ENCODE measurements at regions not wholly inside any gene's neighbourhood (a gene's known extent, or its start where the extent isn't known, plus 50 kb on each side); places are given as distances from the start of the nearest gene placed in this dataset.
A peak's percentile ranks its signal among the peaks of the same experiment; 100 is the strongest.

DNA sequence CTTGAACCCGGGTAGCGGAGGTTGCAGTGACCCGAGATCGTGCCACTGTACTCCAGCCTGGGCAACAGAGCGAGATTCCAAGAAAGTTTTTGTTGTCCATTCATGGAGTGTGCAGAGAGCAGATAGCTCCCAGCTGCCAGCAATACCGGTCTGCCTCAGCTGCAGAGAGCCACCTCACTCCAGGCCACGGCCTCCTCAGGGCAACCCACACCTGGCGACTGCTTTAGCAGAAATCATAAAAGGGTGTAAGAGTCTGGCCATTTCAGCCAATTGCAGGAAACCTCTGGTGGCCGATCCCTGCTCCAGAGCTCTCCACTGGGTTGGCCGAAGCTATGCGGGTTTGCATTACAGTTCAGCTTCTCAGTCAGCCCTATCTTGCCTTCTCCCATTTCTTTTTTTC, 227.4 kb upstream of the BCOR start:
- ATAC-seq (replicated peaks) = no peak
- Mint-ChIP-seq H3K27me3 (no peaks in the 10 kb centered on the region), H3K4me1 (no peaks in the 10 kb centered on the region), H3K36me3 (ENCODE audit: low read depth) (no peaks in the 10 kb centered on the region), H3K4me3 (no peak overlapping the region), H3K9me3 (no peaks in the 10 kb centered on the region), H3K27ac (no peak overlapping the region)

DNA sequence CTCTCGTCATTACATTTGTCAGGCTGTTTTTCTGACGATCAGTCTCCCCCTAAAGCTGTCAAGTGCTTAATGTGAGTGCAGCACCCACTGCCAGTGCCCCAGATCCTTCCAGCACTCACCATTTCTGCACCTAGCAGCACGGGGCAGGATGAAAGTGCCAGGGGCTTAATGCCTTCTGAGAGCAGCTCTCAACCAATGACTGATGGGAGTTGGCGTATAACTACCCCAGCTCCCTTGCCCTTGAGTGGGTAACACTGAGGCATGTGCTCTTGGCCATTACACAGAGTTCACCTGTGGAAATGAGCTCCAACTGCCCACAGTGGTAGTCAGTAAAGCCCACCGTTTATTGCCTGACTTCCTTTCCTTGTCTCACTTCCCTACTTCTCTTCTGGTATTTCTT, 226.2 kb upstream of the BCOR start:
- no peaks in the 10 kb centered on the region for H3K4me1 Mint-ChIP-seq
- no peaks in the 10 kb centered on the region for H3K36me3 Mint-ChIP-seq (ENCODE audit: low read depth)
- no peaks in the 10 kb centered on the region for H3K9me3 Mint-ChIP-seq
- no peak overlapping the region for H3K4me3 Mint-ChIP-seq
- no peak for ATAC-seq (replicated peaks)
- no peak overlapping the region for H3K27ac Mint-ChIP-seq
- H3K27me3 Mint-ChIP-seq = no peaks in the 10 kb centered on the region

DNA sequence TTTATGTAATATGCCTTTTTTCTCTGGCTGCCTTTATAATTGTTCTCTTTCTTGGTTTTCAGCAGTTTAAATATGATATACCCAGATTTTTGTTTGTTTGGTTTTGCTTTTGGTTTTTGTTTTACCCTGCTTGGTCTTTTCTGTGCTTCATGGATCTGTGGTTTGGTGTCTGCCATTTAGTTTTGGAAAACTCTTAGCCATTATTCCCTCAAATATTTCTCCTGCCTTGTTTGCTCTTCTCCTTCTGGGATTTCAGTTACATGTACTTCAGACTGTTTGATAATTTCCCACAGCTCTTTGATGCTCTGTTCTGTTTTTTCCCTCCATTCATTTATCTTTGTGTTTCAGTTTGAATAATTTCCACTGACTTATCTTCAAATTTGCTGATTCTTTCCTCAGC, 223.1 kb upstream of the BCOR start:
- peaks cover 4% of the 10 kb centered on the region for H3K27me3 Mint-ChIP-seq

DNA sequence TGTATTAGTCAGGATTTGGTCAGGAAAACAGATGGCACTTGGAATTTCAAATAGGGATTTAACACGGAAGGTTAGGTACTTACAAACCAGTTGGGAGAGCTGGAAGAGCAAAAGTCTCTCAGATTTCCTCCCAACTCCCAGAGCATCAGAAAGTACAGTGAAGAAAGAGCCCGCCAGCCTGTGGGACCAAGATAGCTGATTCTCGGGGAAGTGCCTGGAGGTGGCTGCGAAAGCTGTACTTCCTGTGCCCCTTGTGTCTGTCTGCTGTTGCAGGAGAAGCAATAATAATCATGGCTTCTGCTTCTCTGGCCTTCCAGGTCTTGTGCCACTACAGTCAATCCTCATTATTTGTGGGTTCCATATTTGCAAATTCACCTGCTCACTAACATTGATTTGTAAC, 221.0 kb upstream of the BCOR start:
- Mint-ChIP-seq H3K27ac (no peak overlapping the region), H3K4me1 (no peaks in the 10 kb centered on the region), H3K27me3 (peaks cover 4% of the 10 kb centered on the region), H3K9me3 (peaks cover 15% of the 10 kb centered on the region), H3K4me3 (no peak overlapping the region), H3K36me3 (ENCODE audit: low read depth) (no peaks in the 10 kb centered on the region)
- no peak for ATAC-seq (replicated peaks)

More for the DNA sequence above, 223.1 kb upstream of the BCOR start:
- Mint-ChIP-seq H3K36me3 (ENCODE audit: low read depth) (no peaks in the 10 kb centered on the region), H3K4me1 (no peaks in the 10 kb centered on the region), H3K27ac (no peak overlapping the region), H3K4me3 (no peak overlapping the region), H3K9me3 (peaks cover 12% of the 10 kb centered on the region)
- no peak for ATAC-seq (replicated peaks)

DNA sequence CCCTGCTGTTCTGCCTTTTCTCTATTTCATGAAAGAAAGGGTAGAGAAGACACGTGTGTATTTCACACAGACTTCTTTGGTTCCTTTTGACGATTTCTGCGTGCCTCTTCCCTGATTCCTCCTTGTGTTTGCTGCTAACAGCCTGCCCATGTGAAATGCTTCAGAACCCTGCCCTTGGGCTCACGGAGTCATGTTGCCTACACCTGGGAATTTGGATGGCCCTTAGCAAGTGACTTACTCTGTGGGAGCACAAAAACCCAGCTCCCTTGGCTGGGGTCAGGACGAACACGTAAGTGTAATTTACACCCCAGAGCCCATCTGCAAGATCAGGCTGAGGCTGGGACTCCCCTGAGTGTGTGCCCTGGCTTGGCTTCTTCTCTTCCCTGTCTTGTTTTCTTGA, 220.3 kb upstream of the BCOR start:
- H3K4me3 Mint-ChIP-seq = no peak overlapping the region
- ATAC-seq (replicated peaks) = no peak
- H3K4me1 Mint-ChIP-seq = no peaks in the 10 kb centered on the region
- H3K27me3 Mint-ChIP-seq = peaks cover 4% of the 10 kb centered on the region
- no peak overlapping the region for H3K27ac Mint-ChIP-seq
- H3K9me3 Mint-ChIP-seq = peaks cover 15% of the 10 kb centered on the region
- no peaks in the 10 kb centered on the region for H3K36me3 Mint-ChIP-seq (ENCODE audit: low read depth)

DNA sequence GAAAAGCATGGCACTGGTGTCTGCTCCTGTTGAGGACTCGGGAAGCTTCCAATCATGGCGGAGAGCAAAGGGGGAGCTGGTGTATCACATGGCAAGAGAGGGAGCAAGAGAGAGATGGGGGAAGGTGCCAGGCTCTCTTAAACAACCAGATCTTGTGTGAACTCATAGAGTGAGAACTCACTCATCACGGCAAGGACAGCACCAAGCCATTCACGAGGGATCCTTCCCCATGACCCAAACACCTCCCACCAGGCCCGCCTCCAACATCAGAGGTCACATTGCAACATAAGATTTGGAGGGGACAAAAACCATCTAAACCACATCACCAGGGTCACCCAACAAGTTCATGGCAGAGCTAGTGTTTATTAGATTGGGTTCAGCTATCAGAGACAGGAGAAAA, 218.7 kb upstream of the BCOR start:
- Mint-ChIP-seq H3K27ac (no peak overlapping the region), H3K36me3 (ENCODE audit: low read depth) (no peaks in the 10 kb centered on the region), H3K9me3 (peaks cover 15% of the 10 kb centered on the region), H3K4me1 (no peaks in the 10 kb centered on the region), H3K4me3 (no peak overlapping the region), H3K27me3 (peaks cover 4% of the 10 kb centered on the region)
- ATAC-seq (replicated peaks) = no peak

DNA sequence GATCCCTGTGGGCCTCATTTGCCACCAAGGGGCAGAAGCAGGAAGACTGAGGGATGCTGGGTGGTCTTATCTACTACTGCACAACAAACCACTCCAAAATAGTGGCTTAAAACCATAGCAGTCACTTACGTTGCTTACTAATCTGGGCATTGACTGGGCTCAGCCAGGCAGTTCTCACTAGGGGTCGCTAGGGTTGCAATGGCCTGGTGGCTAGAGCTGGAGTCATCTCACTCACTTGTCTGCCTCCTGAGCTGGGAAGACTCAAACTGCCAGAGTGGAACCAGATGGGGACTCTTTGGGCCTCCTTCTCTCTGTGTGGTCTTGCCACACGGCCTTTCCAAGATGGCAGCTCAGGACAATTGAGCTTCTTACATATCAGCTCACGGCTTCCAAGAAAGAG, 216.3 kb upstream of the BCOR start:
- ATAC-seq (replicated peaks) = no peak
- Mint-ChIP-seq H3K4me1 (no peaks in the 10 kb centered on the region), H3K9me3 (peaks cover 15% of the 10 kb centered on the region), H3K36me3 (ENCODE audit: low read depth) (no peaks in the 10 kb centered on the region), H3K4me3 (no peak overlapping the region), H3K27ac (no peak overlapping the region), H3K27me3 (peaks cover 4% of the 10 kb centered on the region)

DNA sequence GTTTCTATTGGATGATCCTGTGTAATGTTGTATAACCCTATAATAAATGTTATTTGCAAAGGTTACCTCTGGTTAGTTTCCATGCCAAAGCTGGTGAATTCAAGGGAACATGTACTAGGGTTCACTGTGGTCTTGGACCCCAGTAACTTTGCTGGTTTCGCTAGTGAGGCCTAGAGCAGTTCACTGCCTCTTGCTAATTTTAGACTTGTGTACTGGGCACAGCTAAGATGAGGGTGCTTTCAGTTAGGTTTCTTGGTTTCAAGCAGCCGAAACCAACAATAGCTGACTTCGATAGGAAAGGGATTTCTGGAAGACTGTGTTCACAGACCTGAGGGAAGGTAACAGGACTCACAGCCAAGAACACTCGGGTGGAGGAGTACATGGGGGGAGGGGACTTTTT, 215.5 kb upstream of the BCOR start:
- no peak overlapping the region for H3K27ac Mint-ChIP-seq
- peaks cover under 1% of the 10 kb centered on the region for H3K27me3 Mint-ChIP-seq
- no peak for ATAC-seq (replicated peaks)
- H3K9me3 Mint-ChIP-seq = peaks cover 11% of the 10 kb centered on the region
- no peaks in the 10 kb centered on the region for H3K36me3 Mint-ChIP-seq (ENCODE audit: low read depth)
- H3K4me1 Mint-ChIP-seq = no peaks in the 10 kb centered on the region
- H3K4me3 Mint-ChIP-seq = no peak overlapping the region

DNA sequence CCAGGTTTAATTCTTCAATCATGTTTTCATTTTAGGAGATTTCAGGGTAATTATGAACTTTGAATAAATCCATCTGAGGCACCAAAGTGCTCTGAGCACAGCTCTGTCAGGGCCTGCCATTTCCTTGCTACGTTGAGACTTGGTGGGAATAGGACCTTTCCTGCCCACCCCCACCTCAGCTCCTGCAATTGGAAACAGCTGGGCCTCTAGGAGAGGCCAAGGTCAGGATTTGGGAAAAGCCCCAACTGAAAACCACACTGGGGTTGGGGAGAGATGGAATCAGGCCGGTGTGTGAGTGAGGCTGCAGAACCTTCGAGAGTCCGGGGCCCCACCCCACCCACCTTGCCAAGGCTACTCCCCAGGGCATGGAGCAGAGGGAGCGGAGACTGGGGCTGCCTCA, 212.7 kb upstream of the BCOR start:
- no peak overlapping the region for H3K27ac Mint-ChIP-seq
- no peak for ATAC-seq (replicated peaks)
- H3K9me3 Mint-ChIP-seq = no peaks in the 10 kb centered on the region
- H3K4me1 Mint-ChIP-seq = no peaks in the 10 kb centered on the region
- H3K27me3 Mint-ChIP-seq = no peaks in the 10 kb centered on the region
- H3K36me3 Mint-ChIP-seq (ENCODE audit: low read depth) = no peaks in the 10 kb centered on the region
- H3K4me3 Mint-ChIP-seq = no peak overlapping the region

DNA sequence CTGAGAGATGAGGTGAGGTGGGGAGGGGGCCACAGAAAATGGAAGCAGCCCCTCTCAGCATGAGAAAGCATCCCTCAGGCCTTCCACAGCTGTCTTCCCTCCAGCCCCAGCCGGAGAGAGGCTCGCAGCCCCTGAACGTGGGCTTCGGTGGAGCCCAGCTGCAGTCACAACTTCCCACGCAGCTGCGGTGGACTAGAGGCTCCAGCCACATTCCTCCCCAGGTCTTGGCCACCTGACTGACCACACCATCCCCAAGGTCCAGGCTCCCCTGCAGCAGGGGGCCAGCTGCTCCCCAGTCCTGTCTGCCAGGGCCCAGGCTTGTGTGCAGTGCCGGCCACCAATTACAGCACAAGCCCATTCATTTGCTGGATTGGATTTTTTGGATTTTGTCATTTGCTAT, 212.3 kb upstream of the BCOR start:
- H3K4me3 Mint-ChIP-seq = no peak overlapping the region
- no peaks in the 10 kb centered on the region for H3K27me3 Mint-ChIP-seq
- H3K36me3 Mint-ChIP-seq (ENCODE audit: low read depth) = no peaks in the 10 kb centered on the region
- no peak for ATAC-seq (replicated peaks)
- no peak overlapping the region for H3K27ac Mint-ChIP-seq
- H3K4me1 Mint-ChIP-seq = no peaks in the 10 kb centered on the region
- H3K9me3 Mint-ChIP-seq = no peaks in the 10 kb centered on the region

DNA sequence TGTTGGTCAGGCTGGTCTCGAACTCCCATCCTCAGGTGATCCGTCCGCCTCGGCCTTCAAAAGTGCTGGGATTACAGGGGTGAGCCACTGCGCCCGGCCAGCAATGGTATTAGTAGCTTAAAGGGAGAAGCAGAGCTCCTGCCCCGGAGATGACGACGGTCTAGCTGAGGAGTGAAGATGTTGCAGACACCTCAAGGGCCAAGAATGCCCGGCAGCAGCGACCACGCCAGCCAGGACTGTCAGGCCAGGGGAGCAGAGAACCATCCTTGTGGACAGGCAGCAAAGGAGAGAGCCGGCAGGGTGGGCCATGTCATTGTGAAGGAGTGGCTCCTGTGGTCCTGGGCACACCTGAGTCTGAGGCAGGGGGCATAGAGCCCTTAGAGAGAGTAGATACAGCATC, 210.1 kb upstream of the BCOR start:
- no peak overlapping the region for H3K4me3 Mint-ChIP-seq
- no peaks in the 10 kb centered on the region for H3K36me3 Mint-ChIP-seq (ENCODE audit: low read depth)
- H3K27me3 Mint-ChIP-seq = no peaks in the 10 kb centered on the region

DNA sequence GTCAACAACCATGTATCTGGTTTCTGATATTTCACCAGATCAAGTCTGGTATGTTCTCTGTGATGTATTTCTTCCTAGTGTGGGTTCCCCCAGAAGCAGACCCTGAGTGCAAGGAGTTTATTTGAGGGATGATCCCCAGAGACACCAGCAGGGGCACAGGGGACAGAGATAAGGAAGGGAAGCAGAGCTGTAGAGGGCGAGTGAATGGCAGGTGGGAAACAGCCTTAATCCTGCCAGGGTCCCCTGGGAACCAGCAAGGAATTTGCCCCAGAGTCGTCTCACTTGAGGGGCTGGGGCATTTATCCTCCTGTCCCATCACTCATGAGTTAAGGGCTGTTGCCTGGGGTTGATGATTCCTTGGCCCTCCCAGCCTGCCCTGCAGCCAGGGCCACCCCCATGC, 206.4 kb upstream of the BCOR start:
- H3K27me3 Mint-ChIP-seq = no peaks in the 10 kb centered on the region
- ATAC-seq (replicated peaks) = no peak
- no peaks in the 10 kb centered on the region for H3K9me3 Mint-ChIP-seq
- H3K36me3 Mint-ChIP-seq (ENCODE audit: low read depth) = no peaks in the 10 kb centered on the region
- no peak overlapping the region for H3K27ac Mint-ChIP-seq
- H3K4me3 Mint-ChIP-seq = no peak overlapping the region
- peaks cover 23% of the 10 kb centered on the region for H3K4me1 Mint-ChIP-seq

More for the DNA sequence above, 210.1 kb upstream of the BCOR start:
- Mint-ChIP-seq H3K9me3 (no peaks in the 10 kb centered on the region), H3K27ac (no peak overlapping the region), H3K4me1 (peaks cover 8% of the 10 kb centered on the region)
- ATAC-seq (replicated peaks) = no peak

DNA sequence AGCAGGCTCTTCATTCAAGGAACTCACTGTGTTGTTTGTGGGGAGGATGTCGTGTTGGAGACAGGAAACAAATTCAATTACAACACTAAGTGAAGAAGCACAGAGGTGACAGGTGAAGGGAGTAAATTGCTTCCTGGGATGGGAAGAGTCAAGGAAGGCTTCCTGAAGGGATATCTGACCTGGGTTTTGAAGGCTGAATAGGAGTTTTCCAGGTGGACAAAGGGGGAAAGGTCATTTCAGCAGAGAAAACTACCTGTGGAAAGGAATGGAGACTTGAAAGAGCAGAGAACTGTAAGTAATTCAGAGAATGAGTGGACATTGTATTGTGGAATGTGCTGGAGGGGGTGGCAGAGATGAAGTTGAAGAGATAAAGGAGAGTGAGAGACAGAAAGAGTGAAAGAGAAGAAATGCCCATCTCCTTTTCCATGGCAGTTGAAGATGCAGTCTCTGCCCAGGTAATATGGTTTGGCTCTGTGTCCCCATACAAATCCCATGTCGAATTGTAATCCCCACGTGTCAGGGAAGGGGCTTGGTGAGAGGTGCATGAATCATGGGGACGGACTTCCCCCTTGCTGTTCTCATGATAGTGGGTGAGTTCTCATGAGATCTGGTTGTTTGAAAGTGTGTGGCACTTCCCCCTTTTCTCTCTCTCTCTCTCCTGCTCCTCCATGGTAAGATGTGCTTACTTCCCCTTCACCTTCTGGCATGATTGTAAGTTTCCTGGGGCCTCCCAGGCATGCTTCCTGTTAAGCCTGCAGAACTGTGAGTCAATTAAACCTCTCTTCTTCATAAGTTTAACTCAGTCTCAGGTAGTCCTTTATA, 205.7 kb upstream of the BCOR start:
- H3K4me1 Mint-ChIP-seq = peaks cover 23% of the 10 kb centered on the region
- no peaks in the 10 kb centered on the region for H3K9me3 Mint-ChIP-seq
- ATAC-seq (replicated peaks) = no peak
- H3K27me3 Mint-ChIP-seq = no peaks in the 10 kb centered on the region
- no peaks in the 10 kb centered on the region for H3K36me3 Mint-ChIP-seq (ENCODE audit: low read depth)
- no peak overlapping the region for H3K27ac Mint-ChIP-seq
- no peak overlapping the region for H3K4me3 Mint-ChIP-seq

DNA sequence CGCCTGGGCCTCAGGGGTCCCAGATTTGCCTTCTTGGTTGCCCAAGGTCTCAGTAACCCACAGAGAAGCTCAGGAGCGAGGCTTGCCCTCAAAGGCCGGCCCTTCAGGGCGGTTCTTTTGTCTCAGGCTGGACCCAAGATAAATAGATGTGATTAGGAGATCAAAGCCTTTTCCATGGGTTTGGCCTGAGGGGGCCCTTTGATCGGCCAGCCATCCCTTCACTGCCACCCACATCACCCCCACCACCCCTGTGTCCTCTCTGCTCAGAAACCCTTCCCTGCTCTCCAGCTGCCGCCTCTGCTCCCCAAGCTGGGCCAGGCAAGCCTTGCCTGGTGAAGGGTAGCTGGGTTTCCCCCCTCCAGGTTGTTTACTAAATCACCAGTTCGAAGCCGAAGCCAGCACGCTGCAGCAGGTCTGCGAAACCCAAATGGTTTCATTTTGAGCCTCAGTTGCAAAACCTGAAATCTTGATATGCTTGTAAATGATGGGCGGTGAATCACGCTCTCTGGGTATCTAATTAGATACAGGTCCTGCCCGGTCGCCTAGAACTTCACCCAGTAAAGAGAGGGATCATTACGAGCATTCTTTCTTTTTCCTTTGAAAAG, 202.6 kb upstream of the BCOR start:
- peak overlapping the region; percentile 74 for H3K27ac Mint-ChIP-seq
- H3K27me3 Mint-ChIP-seq = no peaks in the 10 kb centered on the region
- ATAC-seq (replicated peaks) = peak; percentile 75
- no peaks in the 10 kb centered on the region for H3K9me3 Mint-ChIP-seq
- H3K36me3 Mint-ChIP-seq (ENCODE audit: low read depth) = no peaks in the 10 kb centered on the region
- peaks cover 23% of the 10 kb centered on the region for H3K4me1 Mint-ChIP-seq
- H3K4me3 Mint-ChIP-seq = peak overlapping the region; percentile 62

DNA sequence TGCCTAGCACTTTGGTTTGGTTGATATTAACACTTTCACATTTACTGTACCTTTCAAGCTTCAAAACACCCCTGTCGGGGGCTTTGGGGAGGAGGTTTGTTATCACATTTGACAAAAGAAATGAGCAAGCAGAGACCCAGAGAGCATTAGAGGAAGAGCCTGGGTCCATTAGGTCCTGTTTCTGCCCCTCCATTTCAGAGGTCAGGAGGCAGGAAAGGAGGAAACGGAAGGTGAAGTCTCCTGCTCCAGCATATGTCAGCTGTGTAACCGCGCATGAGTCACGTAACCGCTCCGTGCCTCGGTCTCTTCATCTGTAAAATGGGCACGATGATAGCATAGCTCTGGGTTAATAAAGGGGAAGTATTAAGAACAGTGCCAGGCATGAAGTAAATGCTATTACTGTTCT, 201.9 kb upstream of the BCOR start:
- no peaks in the 10 kb centered on the region for H3K36me3 Mint-ChIP-seq (ENCODE audit: low read depth)
- H3K27ac Mint-ChIP-seq = peak overlapping the region; percentile 74
- peak overlapping the region; percentile 62 for H3K4me3 Mint-ChIP-seq
- no peaks in the 10 kb centered on the region for H3K27me3 Mint-ChIP-seq
- peaks cover 23% of the 10 kb centered on the region for H3K4me1 Mint-ChIP-seq
- ATAC-seq (replicated peaks) = peak; percentile 79
- H3K9me3 Mint-ChIP-seq = no peaks in the 10 kb centered on the region

Data from activated T-helper 17 cell treated with anti-CD3 and anti-CD28 coated beads, Interleukin-2, amount 50 U/mL, for 72 hours (primary cell).